Nephron progenitor cell (in vitro differentiated cells): ENCODE measurements at regions not wholly inside any gene's neighbourhood (a gene's known extent, or its start where the extent isn't known, plus 50 kb on each side); places are given as distances from the start of the nearest gene placed in this dataset.

ENCODE experiments used
- DNase-seq: peaks from one replicate; pipeline ENCODE4 v3.0.0; 2021
- H3K27ac Mint-ChIP-seq: 2 replicates; pipeline ENCODE4 v1.8.0; 2021; ENCODE audit warnings: mild to moderate bottlenecking, moderate library complexity, mixed read lengths
- H3K27me3 Mint-ChIP-seq: 2 replicates; pipeline ENCODE4 v1.8.0; 2021; ENCODE audit warnings: mild to moderate bottlenecking, low read depth, mixed read lengths; ENCODE audit not compliant: poor library complexity
- H3K36me3 Mint-ChIP-seq: 2 replicates; pipeline ENCODE4 v1.8.0; 2021; ENCODE audit warnings: low read depth, mixed read lengths
- H3K4me1 Mint-ChIP-seq: 2 replicates; pipeline ENCODE4 v1.8.0; 2021; ENCODE audit warnings: mixed read lengths
- H3K4me3 Mint-ChIP-seq: 2 replicates; pipeline ENCODE4 v1.8.0; 2021; ENCODE audit warnings: mild to moderate bottlenecking, moderate library complexity, mixed read lengths
- H3K9me3 Mint-ChIP-seq: 2 replicates; pipeline ENCODE4 v1.8.0; 2021; ENCODE audit warnings: mild to moderate bottlenecking, moderate library complexity, mixed read lengths
- TF ChIP-seq, protein P1 (sequence below): fragments of 200-600 bp; sonication (generic); IDR thresholded peaks from 2 replicates; pipeline ENCODE4 v1.5.0; 2021; ENCODE audit warnings: antibody characterized with exemption

DNA sequence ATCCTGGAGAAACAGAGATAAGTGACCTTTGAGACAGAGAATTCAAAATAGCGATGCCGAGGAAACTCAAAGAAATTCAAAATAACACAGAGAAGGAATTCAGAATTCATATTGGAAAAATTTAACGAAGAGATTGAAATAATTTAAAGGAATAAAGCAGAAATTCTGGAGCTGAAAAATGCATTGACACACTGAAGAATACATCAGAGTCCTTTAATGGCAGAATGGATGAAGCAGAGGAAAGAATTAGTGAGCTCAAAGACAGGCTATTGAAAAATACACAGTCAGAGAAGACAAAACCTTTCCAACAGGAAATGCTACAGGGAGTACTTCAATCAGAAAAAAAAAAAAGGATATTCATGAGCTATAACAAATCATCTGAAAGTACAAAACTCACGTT, 185.8 kb downstream of the PARM1 start:
- no peak for DNase-seq
- Mint-ChIP-seq H3K27me3 (peaks cover 3% of the 10 kb centered on the region), H3K36me3 (peaks cover 75% of the 10 kb centered on the region), H3K4me1 (no peaks in the 10 kb centered on the region), H3K4me3 (no peak overlapping the region), H3K9me3 (peaks cover 73% of the 10 kb centered on the region), H3K27ac (no peak overlapping the region)
- TF ChIP-seq, protein P1, sequence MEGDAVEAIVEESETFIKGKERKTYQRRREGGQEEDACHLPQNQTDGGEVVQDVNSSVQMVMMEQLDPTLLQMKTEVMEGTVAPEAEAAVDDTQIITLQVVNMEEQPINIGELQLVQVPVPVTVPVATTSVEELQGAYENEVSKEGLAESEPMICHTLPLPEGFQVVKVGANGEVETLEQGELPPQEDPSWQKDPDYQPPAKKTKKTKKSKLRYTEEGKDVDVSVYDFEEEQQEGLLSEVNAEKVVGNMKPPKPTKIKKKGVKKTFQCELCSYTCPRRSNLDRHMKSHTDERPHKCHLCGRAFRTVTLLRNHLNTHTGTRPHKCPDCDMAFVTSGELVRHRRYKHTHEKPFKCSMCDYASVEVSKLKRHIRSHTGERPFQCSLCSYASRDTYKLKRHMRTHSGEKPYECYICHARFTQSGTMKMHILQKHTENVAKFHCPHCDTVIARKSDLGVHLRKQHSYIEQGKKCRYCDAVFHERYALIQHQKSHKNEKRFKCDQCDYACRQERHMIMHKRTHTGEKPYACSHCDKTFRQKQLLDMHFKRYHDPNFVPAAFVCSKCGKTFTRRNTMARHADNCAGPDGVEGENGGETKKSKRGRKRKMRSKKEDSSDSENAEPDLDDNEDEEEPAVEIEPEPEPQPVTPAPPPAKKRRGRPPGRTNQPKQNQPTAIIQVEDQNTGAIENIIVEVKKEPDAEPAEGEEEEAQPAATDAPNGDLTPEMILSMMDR = no peak

- Mint-ChIP-seq H3K9me3 (peaks cover 45% of the 10 kb centered on the region), H3K27ac (no peak overlapping the region), H3K4me1 (no peaks in the 10 kb centered on the region), H3K36me3 (peaks cover 44% of the 10 kb centered on the region), H3K27me3 (peaks cover 6% of the 10 kb centered on the region), H3K4me3 (no peak overlapping the region)
- TF ChIP-seq, protein P1 = no peak
- no peak for DNase-seq
Measured at GRCh38 chr4:75110061-75110460, 177.1 kb downstream of the PARM1 start.

GRCh38 chr4:75107755-75108612, 175.1 kb downstream of the PARM1 start:
- no peak for DNase-seq
- no peak overlapping the region for H3K4me3 Mint-ChIP-seq

GRCh38 chr4:75102787-75103085, 169.8 kb downstream of the PARM1 start:
- TF ChIP-seq, protein P1 = no peak
- H3K27ac Mint-ChIP-seq = no peak overlapping the region
- H3K27me3 Mint-ChIP-seq = no peaks in the 10 kb centered on the region
- H3K36me3 Mint-ChIP-seq = peaks cover 38% of the 10 kb centered on the region
- H3K4me3 Mint-ChIP-seq = no peak overlapping the region
- peaks cover 17% of the 10 kb centered on the region for H3K9me3 Mint-ChIP-seq
- H3K4me1 Mint-ChIP-seq = no peaks in the 10 kb centered on the region
- no peak for DNase-seq

More at GRCh38 chr4:75107755-75108612, 175.1 kb downstream of the PARM1 start:
- Mint-ChIP-seq H3K27ac (no peak overlapping the region), H3K27me3 (peaks cover 3% of the 10 kb centered on the region), H3K9me3 (peaks cover 25% of the 10 kb centered on the region), H3K36me3 (peaks cover 25% of the 10 kb centered on the region), H3K4me1 (no peaks in the 10 kb centered on the region)
- TF ChIP-seq, protein P1 = no peak

GRCh38 chr4:75101906-75102786, 169.2 kb downstream of the PARM1 start:
- no peak for DNase-seq
- TF ChIP-seq, protein P1 = no peak
- Mint-ChIP-seq H3K36me3 (peaks cover 44% of the 10 kb centered on the region), H3K27me3 (no peaks in the 10 kb centered on the region), H3K27ac (no peak overlapping the region), H3K4me1 (no peaks in the 10 kb centered on the region), H3K4me3 (no peak overlapping the region), H3K9me3 (peaks cover 23% of the 10 kb centered on the region)
